GM12878 (cell line): ENCODE measurements at regions not wholly inside any gene's neighbourhood (a gene's known extent, or its start where the extent isn't known, plus 50 kb on each side); places are given as distances from the start of the nearest gene placed in this dataset.

Source experiments
- BMI1 ChIP-seq: fragments of 450-650 bp; IDR thresholded peaks from 2 replicates; pipeline ENCODE4 v1.6.1; 2016; ENCODE audit warnings: mild to moderate bottlenecking, moderate library complexity, borderline replicate concordance
- CBFB ChIP-seq: IDR thresholded peaks from 2 replicates; pipeline ENCODE4 v1.6.1; 2016; ENCODE audit warnings: antibody characterized with exemption, low read depth
- ETV6 ChIP-seq, 2 experiments: fragments of 450-650 bp in 1 of 2; IDR thresholded peaks in 1 of 2; conservative IDR thresholded peaks in 1 of 2; 2 replicates each; pipeline ENCODE4 v1.6.1; 2014; ENCODE audit warnings: antibody characterized with exemption in 1 of 2, borderline replicate concordance in 1 of 2, low read depth in 1 of 2, mild to moderate bottlenecking in 1 of 2, moderate library complexity in 1 of 2
- FOXK2 ChIP-seq: fragments of 450-650 bp; IDR thresholded peaks from 2 replicates; pipeline ENCODE4 v1.6.1; 2017; ENCODE audit warnings: mild to moderate bottlenecking, moderate library complexity
- IKZF2 ChIP-seq, 2 experiments: fragments of 450-650 bp; IDR thresholded peaks; 2 replicates each; pipeline ENCODE4 v1.6.1; 2017; ENCODE audit warnings: mild to moderate bottlenecking in 2 of 2, moderate library complexity in 2 of 2
- JUND ChIP-seq: IDR thresholded peaks from 2 replicates; pipeline ENCODE4 v1.6.1; 2012; ENCODE audit warnings: low read depth, mild to moderate bottlenecking, low read length, improper control_type of control experiment, moderate library complexity
- NFIC ChIP-seq: IDR thresholded peaks from 2 replicates; pipeline ENCODE4 v1.6.1; 2012; ENCODE audit warnings: low read depth, mild to moderate bottlenecking, inconsistent platforms, low read length, moderate library complexity
- NR2C2 ChIP-seq: IDR thresholded peaks from 2 replicates; pipeline ENCODE4 v1.6.1; 2011; ENCODE audit warnings: borderline replicate concordance, low read depth; ENCODE audit not compliant: control insufficient read depth, insufficient read length
- PML ChIP-seq: IDR thresholded peaks from 2 replicates; pipeline ENCODE4 v1.6.1; 2012; ENCODE audit warnings: low read length, inconsistent platforms
- RFX5 ChIP-seq: IDR thresholded peaks from 2 replicates; pipeline ENCODE4 v1.6.1; 2011; ENCODE audit warnings: low read depth, low read length, improper control_type of control experiment
- YBX1 ChIP-seq: fragments of 450-650 bp; IDR thresholded peaks from 2 replicates; pipeline ENCODE4 v1.6.1; 2016; ENCODE audit warnings: antibody characterized with exemption
- YY1 ChIP-seq: IDR thresholded peaks from 2 replicates; pipeline ENCODE4 v1.6.1; 2011; ENCODE audit warnings: low read depth, mild to moderate bottlenecking, low read length
- ZNF207 ChIP-seq: fragments of 450-650 bp; IDR thresholded peaks from 2 replicates; pipeline ENCODE4 v1.6.1; 2014; ENCODE audit warnings: antibody characterized with exemption, mild to moderate bottlenecking, borderline replicate concordance
- TF ChIP-seq, protein P1 (sequence below): IDR thresholded peaks from 2 replicates; pipeline ENCODE4 v1.6.1; 2012; ENCODE audit warnings: improper control_type of control experiment, low read depth, low read length; ENCODE audit not compliant: insufficient replicate concordance
- TF ChIP-seq, protein P2 (sequence below): fragments of 450-650 bp; IDR thresholded peaks from 2 replicates; pipeline ENCODE4 v1.6.1; 2016; ENCODE audit warnings: mild to moderate bottlenecking
- TF ChIP-seq, protein P3 (sequence below): IDR thresholded peaks from 2 replicates; pipeline ENCODE4 v1.6.1; 2012; ENCODE audit warnings: low read depth, low read length, improper control_type of control experiment
- TF ChIP-seq, protein P4 (sequence below): fragments of 150-350 bp; IDR thresholded peaks from 2 replicates; pipeline ENCODE4 v1.6.1; 2016; ENCODE audit warnings: low read depth, low read length

DNA sequence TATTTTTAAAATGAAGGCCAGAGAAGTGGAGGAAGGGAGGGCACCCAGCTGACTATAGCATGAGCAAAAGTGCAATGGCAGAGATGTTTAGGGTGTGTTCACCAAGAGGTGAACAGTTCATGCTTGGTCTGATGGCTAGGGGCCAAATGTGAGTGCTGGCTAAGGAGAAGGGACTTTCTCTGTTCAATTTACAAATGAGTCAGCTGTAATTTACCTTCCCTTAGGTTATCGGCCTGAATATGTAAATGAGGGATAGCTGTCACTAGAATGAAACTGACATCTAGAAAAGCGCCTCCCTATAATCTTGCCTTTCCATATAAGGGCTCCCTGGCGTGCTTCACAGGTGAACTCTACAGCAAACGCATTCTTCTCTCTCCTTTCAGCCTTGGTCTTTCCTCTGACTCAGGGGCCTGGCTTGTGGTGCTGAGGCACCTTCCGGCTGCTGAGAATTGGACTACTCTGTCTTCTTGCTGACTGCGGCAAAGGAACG is 114.7 kb upstream of the BACH2 start (continued):
- TF ChIP-seq, protein P1, sequence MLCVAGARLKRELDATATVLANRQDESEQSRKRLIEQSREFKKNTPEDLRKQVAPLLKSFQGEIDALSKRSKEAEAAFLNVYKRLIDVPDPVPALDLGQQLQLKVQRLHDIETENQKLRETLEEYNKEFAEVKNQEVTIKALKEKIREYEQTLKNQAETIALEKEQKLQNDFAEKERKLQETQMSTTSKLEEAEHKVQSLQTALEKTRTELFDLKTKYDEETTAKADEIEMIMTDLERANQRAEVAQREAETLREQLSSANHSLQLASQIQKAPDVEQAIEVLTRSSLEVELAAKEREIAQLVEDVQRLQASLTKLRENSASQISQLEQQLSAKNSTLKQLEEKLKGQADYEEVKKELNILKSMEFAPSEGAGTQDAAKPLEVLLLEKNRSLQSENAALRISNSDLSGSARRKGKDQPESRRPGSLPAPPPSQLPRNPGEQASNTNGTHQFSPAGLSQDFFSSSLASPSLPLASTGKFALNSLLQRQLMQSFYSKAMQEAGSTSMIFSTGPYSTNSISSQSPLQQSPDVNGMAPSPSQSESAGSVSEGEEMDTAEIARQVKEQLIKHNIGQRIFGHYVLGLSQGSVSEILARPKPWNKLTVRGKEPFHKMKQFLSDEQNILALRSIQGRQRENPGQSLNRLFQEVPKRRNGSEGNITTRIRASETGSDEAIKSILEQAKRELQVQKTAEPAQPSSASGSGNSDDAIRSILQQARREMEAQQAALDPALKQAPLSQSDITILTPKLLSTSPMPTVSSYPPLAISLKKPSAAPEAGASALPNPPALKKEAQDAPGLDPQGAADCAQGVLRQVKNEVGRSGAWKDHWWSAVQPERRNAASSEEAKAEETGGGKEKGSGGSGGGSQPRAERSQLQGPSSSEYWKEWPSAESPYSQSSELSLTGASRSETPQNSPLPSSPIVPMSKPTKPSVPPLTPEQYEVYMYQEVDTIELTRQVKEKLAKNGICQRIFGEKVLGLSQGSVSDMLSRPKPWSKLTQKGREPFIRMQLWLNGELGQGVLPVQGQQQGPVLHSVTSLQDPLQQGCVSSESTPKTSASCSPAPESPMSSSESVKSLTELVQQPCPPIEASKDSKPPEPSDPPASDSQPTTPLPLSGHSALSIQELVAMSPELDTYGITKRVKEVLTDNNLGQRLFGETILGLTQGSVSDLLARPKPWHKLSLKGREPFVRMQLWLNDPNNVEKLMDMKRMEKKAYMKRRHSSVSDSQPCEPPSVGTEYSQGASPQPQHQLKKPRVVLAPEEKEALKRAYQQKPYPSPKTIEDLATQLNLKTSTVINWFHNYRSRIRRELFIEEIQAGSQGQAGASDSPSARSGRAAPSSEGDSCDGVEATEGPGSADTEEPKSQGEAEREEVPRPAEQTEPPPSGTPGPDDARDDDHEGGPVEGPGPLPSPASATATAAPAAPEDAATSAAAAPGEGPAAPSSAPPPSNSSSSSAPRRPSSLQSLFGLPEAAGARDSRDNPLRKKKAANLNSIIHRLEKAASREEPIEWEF, result no peak
- TF ChIP-seq CBFB, result no peak
- TF ChIP-seq BMI1, result no peak
- TF ChIP-seq IKZF2 (IDR thresholded peaks at IDR 0.05), result no peak
- no peak for TF ChIP-seq PML
- peak; percentile 62; the same call in 1 of the 2 replicates for TF ChIP-seq NFIC
- TF ChIP-seq YBX1, result no peak
- TF ChIP-seq RFX5, result no peak
- TF ChIP-seq, protein P2, sequence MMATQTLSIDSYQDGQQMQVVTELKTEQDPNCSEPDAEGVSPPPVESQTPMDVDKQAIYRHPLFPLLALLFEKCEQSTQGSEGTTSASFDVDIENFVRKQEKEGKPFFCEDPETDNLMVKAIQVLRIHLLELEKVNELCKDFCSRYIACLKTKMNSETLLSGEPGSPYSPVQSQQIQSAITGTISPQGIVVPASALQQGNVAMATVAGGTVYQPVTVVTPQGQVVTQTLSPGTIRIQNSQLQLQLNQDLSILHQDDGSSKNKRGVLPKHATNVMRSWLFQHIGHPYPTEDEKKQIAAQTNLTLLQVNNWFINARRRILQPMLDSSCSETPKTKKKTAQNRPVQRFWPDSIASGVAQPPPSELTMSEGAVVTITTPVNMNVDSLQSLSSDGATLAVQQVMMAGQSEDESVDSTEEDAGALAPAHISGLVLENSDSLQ, result peak; percentile 81
- TF ChIP-seq, protein P3, sequence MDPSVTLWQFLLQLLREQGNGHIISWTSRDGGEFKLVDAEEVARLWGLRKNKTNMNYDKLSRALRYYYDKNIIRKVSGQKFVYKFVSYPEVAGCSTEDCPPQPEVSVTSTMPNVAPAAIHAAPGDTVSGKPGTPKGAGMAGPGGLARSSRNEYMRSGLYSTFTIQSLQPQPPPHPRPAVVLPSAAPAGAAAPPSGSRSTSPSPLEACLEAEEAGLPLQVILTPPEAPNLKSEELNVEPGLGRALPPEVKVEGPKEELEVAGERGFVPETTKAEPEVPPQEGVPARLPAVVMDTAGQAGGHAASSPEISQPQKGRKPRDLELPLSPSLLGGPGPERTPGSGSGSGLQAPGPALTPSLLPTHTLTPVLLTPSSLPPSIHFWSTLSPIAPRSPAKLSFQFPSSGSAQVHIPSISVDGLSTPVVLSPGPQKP, result no peak
- no peak for TF ChIP-seq NR2C2
- no peak for TF ChIP-seq YY1
- no peak for TF ChIP-seq FOXK2
- TF ChIP-seq ETV6 (conservative IDR thresholded peaks at IDR 0.05 in 1 of 2, IDR thresholded peaks at IDR 0.05 in 1 of 2; ENCODE audit: borderline replicate concordance in 1 of 2, low read depth in 1 of 2), result 0 out of 4 replicates have a peak, but pooled peaks of 1 of the 2 experiments have one; percentile 23
- TF ChIP-seq JUND, result no peak
- TF ChIP-seq, protein P4, sequence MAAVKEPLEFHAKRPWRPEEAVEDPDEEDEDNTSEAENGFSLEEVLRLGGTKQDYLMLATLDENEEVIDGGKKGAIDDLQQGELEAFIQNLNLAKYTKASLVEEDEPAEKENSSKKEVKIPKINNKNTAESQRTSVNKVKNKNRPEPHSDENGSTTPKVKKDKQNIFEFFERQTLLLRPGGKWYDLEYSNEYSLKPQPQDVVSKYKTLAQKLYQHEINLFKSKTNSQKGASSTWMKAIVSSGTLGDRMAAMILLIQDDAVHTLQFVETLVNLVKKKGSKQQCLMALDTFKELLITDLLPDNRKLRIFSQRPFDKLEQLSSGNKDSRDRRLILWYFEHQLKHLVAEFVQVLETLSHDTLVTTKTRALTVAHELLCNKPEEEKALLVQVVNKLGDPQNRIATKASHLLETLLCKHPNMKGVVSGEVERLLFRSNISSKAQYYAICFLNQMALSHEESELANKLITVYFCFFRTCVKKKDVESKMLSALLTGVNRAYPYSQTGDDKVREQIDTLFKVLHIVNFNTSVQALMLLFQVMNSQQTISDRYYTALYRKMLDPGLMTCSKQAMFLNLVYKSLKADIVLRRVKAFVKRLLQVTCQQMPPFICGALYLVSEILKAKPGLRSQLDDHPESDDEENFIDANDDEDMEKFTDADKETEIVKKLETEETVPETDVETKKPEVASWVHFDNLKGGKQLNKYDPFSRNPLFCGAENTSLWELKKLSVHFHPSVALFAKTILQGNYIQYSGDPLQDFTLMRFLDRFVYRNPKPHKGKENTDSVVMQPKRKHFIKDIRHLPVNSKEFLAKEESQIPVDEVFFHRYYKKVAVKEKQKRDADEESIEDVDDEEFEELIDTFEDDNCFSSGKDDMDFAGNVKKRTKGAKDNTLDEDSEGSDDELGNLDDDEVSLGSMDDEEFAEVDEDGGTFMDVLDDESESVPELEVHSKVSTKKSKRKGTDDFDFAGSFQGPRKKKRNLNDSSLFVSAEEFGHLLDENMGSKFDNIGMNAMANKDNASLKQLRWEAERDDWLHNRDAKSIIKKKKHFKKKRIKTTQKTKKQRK, result no peak
- no peak for TF ChIP-seq ZNF207
